Tibial artery (tissue), 4 donors: ENCODE measurements at regions not wholly inside any gene's neighbourhood (a gene's known extent, or its start where the extent isn't known, plus 50 kb on each side); places are given as distances from the start of the nearest gene placed in this dataset.
"Not testable (repeated sequence)": the region's sequence is repeated elsewhere in the genome, so short reads cannot be mapped to it uniquely, and the experiment has no call there.

Source experiments
- DNase-seq, 2 donors: peaks; one replicate each; pipeline ENCODE4 v3.0.0-alpha.2; 2019
- H3K27ac ChIP-seq, 2 donors: fragments of 200-600 bp; sonication (generic) in 1 of 2; 1 replicate in 1 of 2; 2 replicates in 1 of 2; pipeline ENCODE4 v1.5.1; 2018 to 2019; ENCODE audit warnings: mild to moderate bottlenecking in 1 of 2
- H3K27me3 ChIP-seq, 2 donors: fragments of 200-600 bp; sonication (generic) in 1 of 2; one replicate each; pipeline versions ENCODE4 v1.5.1 to v1.6.0; 2016 to 2019
- H3K36me3 ChIP-seq, 3 donors: fragments of 200-600 bp; sonication (generic) in 2 of 3; one replicate each; pipeline ENCODE4 v1.5.1; 2016 to 2019; ENCODE audit warnings: mild to moderate bottlenecking in 2 of 3
- H3K4me1 ChIP-seq, 4 donors: fragments of 200-600 bp; sonication (generic) in 2 of 4; 1 replicate in 3 of 4; 2 replicates in 1 of 4; pipeline ENCODE4 v1.5.1; 2016 to 2019
- H3K4me3 ChIP-seq, 2 donors: fragments of 200-600 bp; sonication (generic) in 1 of 2; 1 replicate in 1 of 2; 2 replicates in 1 of 2; pipeline ENCODE4 v1.5.1; 2018 to 2019; ENCODE audit warnings: mild to moderate bottlenecking in 2 of 2
- H3K9me3 ChIP-seq, 3 donors: fragments of 200-600 bp; sonication (generic) in 1 of 3; one replicate each; pipeline ENCODE4 v1.5.1; 2016 to 2019
- intact Hi-C: fragments of 100-400 bp; cut with DNase I; formaldehyde crosslinking; loops from one replicate; pipeline ENCODE4 v1.15.0; 2023; ENCODE audit warnings: low total_unique reads
- TF ChIP-seq, protein P1 (sequence below), 2 experiments: fragments of 200-600 bp in 1 of 2; fragments of 450-650 bp in 1 of 2; IDR thresholded peaks; one replicate each; pipeline ENCODE4 v1.5.1; 2017 to 2019; ENCODE audit warnings: antibody characterized with exemption in 2 of 2, mild to moderate bottlenecking in 1 of 2, moderate library complexity in 1 of 2

DNA sequence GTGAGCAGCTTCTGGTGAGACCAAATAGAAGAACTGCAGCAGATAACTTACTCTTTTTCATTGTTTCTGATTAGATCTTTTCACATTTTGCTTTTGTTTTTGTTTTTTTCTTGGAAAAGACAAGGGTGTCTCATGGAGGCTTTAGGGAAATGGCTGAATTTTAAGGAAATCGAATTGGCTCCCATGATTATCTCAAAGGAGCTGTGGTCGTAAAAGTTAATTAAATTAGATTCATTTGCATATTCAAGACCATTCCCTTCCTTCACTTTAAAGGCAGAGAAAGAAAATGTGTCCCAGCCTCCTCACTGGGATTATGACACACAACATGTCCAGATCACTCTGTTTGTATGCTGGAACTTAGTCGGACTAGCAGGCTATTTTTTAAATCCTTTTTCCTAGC, 106.4 kb upstream of the MDM1 start:
- no peak for DNase-seq
- H3K27me3 ChIP-seq = no peaks in the 10 kb centered on the region
- TF ChIP-seq, protein P1, sequence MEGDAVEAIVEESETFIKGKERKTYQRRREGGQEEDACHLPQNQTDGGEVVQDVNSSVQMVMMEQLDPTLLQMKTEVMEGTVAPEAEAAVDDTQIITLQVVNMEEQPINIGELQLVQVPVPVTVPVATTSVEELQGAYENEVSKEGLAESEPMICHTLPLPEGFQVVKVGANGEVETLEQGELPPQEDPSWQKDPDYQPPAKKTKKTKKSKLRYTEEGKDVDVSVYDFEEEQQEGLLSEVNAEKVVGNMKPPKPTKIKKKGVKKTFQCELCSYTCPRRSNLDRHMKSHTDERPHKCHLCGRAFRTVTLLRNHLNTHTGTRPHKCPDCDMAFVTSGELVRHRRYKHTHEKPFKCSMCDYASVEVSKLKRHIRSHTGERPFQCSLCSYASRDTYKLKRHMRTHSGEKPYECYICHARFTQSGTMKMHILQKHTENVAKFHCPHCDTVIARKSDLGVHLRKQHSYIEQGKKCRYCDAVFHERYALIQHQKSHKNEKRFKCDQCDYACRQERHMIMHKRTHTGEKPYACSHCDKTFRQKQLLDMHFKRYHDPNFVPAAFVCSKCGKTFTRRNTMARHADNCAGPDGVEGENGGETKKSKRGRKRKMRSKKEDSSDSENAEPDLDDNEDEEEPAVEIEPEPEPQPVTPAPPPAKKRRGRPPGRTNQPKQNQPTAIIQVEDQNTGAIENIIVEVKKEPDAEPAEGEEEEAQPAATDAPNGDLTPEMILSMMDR (IDR thresholded peaks at IDR 0.05) = no peak
- H3K4me3 ChIP-seq = no peak overlapping the region
- intact Hi-C loops = no loop called here
- no peaks in the 10 kb centered on the region for H3K36me3 ChIP-seq
- peaks cover 0 to 4% (median 0%) of the 10 kb centered on the region in 3 donors for H3K9me3 ChIP-seq
- no peaks in the 10 kb centered on the region for H3K4me1 ChIP-seq
- no peak overlapping the region for H3K27ac ChIP-seq

GRCh38 chr12:68439368-68440045, 107.3 kb upstream of the MDM1 start:
- H3K4me1 ChIP-seq = no peaks in the 10 kb centered on the region
- H3K9me3 ChIP-seq = peaks cover 0 to 8% (median 1%) of the 10 kb centered on the region in 3 donors
- H3K27me3 ChIP-seq = no peaks in the 10 kb centered on the region
- intact Hi-C loops = no loop called here
- DNase-seq = no peak
- H3K36me3 ChIP-seq = no peaks in the 10 kb centered on the region
- no peak overlapping the region for H3K4me3 ChIP-seq
- no peak overlapping the region for H3K27ac ChIP-seq
- TF ChIP-seq, protein P1 (IDR thresholded peaks at IDR 0.05) = no peak

GRCh38 chr12:68440068-68440581, 108.0 kb upstream of the MDM1 start:
- H3K4me3 ChIP-seq = no peak overlapping the region
- H3K9me3 ChIP-seq = peaks cover 0 to 8% (median 3%) of the 10 kb centered on the region in 3 donors
- no peaks in the 10 kb centered on the region for H3K36me3 ChIP-seq
- H3K4me1 ChIP-seq = no peaks in the 10 kb centered on the region
- TF ChIP-seq, protein P1 (IDR thresholded peaks at IDR 0.05) = no peak
- no peak for DNase-seq
- no peaks in the 10 kb centered on the region for H3K27me3 ChIP-seq
- no peak overlapping the region for H3K27ac ChIP-seq
- intact Hi-C loops = no loop called here

DNA sequence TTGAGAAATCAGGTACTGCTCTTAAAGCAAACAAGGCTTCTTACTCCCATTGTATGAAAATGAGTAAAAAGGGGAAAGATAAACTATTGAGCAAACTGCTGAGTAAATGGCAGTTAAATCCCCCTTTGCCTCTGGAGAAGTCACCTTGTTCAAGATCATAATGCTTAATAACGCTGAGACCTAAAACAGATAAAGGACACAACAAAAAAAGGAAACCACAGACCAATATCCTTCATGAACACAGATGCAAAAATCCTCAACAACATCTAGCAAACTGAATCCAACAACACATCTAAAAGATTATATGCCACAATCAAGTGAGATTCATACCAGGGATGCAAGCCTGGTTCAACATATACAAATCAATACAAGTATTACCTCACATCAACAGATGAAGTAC, 109.0 kb upstream of the MDM1 start:
- intact Hi-C loops = no loop called here
- no peak for DNase-seq
- H3K36me3 ChIP-seq = no peaks in the 10 kb centered on the region
- H3K27me3 ChIP-seq = no peaks in the 10 kb centered on the region
- TF ChIP-seq, protein P1 (IDR thresholded peaks at IDR 0.05) = no peak
- peaks cover 0 to 8% (median 3%) of the 10 kb centered on the region in 3 donors for H3K9me3 ChIP-seq
- no peaks in the 10 kb centered on the region for H3K4me1 ChIP-seq
- no peak overlapping the region for H3K27ac ChIP-seq
- H3K4me3 ChIP-seq = no peak overlapping the region

- intact Hi-C loops, H3K36me3 ChIP-seq, DNase-seq, H3K27me3 ChIP-seq, H3K9me3 ChIP-seq, H3K4me3 ChIP-seq, H3K4me1 ChIP-seq, H3K27ac ChIP-seq: not testable (repeated sequence)
These were observed 110.3 kb upstream of the MDM1 start for GRCh38 chr12:68442353-68442972.

DNA sequence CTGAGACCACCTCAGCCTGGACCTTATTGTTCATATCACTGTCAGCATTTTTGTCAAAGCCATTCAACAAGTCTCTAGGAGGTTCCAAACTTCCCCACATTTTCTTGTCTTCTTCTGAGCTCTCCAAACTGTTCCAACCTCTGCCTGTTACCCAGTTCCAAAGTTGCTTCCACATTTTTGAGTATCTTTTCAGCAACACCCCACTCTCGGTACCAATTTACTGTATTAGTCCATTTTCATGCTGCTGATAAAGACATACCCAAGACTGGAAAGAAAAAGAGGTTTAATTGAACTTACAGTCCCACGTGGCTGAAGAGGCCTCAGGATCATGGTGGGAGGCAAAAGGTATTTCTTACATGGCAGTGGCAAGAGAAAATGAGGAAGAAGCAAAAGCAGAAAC, 111.5 kb upstream of the MDM1 start:
- H3K4me1 ChIP-seq, H3K4me3 ChIP-seq, intact Hi-C loops, DNase-seq, H3K9me3 ChIP-seq, H3K27ac ChIP-seq, H3K36me3 ChIP-seq, H3K27me3 ChIP-seq: not testable (repeated sequence)
